Peyer's patch (tissue), 4 donors: ENCODE measurements at regions not wholly inside any gene's neighbourhood (a gene's known extent, or its start where the extent isn't known, plus 50 kb on each side); places are given as distances from the start of the nearest gene placed in this dataset.

Experiments used
- CTCF ChIP-seq, 6 experiments: fragments of 450-650 bp in 4 of 6; fragments of 200-600 bp in 2 of 6; sonication (generic) in 1 of 6; IDR thresholded peaks; one replicate each; pipeline ENCODE4 v1.5.1; 2017 to 2019; ENCODE audit warnings: antibody characterized with exemption in 6 of 6, mild to moderate bottlenecking in 3 of 6, moderate library complexity in 1 of 6
- POLR2A ChIP-seq, 2 donors: fragments of 450-650 bp; IDR thresholded peaks; one replicate each; pipeline ENCODE4 v1.5.1; 2017; ENCODE audit warnings: antibody characterized with exemption in 2 of 2, mild to moderate bottlenecking in 2 of 2, moderate library complexity in 2 of 2

- TF ChIP-seq CTCF (IDR thresholded peaks at IDR 0.05), result peak in 4 of 6 experiments; percentile 17 to 36 (median 23)
- TF ChIP-seq POLR2A (IDR thresholded peaks at IDR 0.05), result no peak
Measured at GRCh38 chr5:125227333-125228095, 481.1 kb upstream of the ZNF608 start.
